ENCODE measurements at regions not wholly inside any gene's neighbourhood (a gene's known extent, or its start where the extent isn't known, plus 50 kb on each side); places are given as distances from the start of the nearest gene placed in this dataset.

GRCh38 chr1:99193431-99193830, 70.9 kb upstream of the PLPPR4 start:
- TF ChIP-seq PREB (CRISPR knock-in tag; IDR thresholded peaks at IDR 0.05) (no peak), HDAC2 (IDR thresholded peaks at IDR 0.05) (no peak)

All from K562 (cell line).